K562 (cell line): ENCODE measurements at regions not wholly inside any gene's neighbourhood (a gene's known extent, or its start where the extent isn't known, plus 50 kb on each side); places are given as distances from the start of the nearest gene placed in this dataset.

Experiments used
- ATF2 ChIP-seq: sonication (generic); formaldehyde crosslinking; IDR thresholded peaks from 2 replicates; pipeline ENCODE4 v1.8.1; 2022; ENCODE audit warnings: missing genetic modification reagents
- BRCA1 ChIP-seq, 2 experiments: fragments of 450-650 bp in 1 of 2; sonication (generic) in 1 of 2; formaldehyde crosslinking in 1 of 2; IDR thresholded peaks; 2 replicates each; pipeline versions ENCODE4 v1.5.0 to v1.6.1; 2017 to 2020; ENCODE audit warnings: mild to moderate bottlenecking in 1 of 2, missing genetic modification reagents in 1 of 2
- GTF2B ChIP-seq: IDR thresholded peaks from 2 replicates; pipeline ENCODE4 v1.6.1; 2011; ENCODE audit not compliant: insufficient read length; ENCODE audit errors: extremely low read depth
- GTF3C2 ChIP-seq: IDR thresholded peaks from 3 replicates; pipeline ENCODE4 v1.6.1; 2011; ENCODE audit warnings: borderline replicate concordance, mild to moderate bottlenecking, moderate library complexity; ENCODE audit not compliant: insufficient read length; ENCODE audit errors: extremely low read depth
- KDM4B ChIP-seq, 2 experiments: fragments of 450-650 bp in 1 of 2; sonication (generic) in 1 of 2; IDR thresholded peaks; 2 replicates each; pipeline ENCODE4 v1.6.1; 2016 to 2017; ENCODE audit warnings: borderline replicate concordance in 2 of 2, antibody characterized with exemption in 1 of 2, low read depth in 1 of 2, mild to moderate bottlenecking in 1 of 2
- L3MBTL2 ChIP-seq: fragments of 450-650 bp; IDR thresholded peaks from 2 replicates; pipeline ENCODE4 v1.6.1; 2016; ENCODE audit warnings: mild to moderate bottlenecking, moderate library complexity
- NR1H2 ChIP-seq: sonication (generic); formaldehyde crosslinking; IDR thresholded peaks from 2 replicates; pipeline ENCODE4 v1.4.0; 2020; ENCODE audit warnings: mild to moderate bottlenecking, missing genetic modification reagents
- NR2F6 ChIP-seq: fragments of 450-650 bp; formaldehyde crosslinking; IDR thresholded peaks from 2 replicates; pipeline ENCODE4 v1.4.0; 2020; ENCODE audit warnings: mild to moderate bottlenecking
- PHF20 ChIP-seq: fragments of 450-650 bp; IDR thresholded peaks from 2 replicates; pipeline ENCODE4 v1.6.1; 2018; ENCODE audit not compliant: partially characterized antibody
- RAD51 ChIP-seq: fragments of 450-650 bp; IDR thresholded peaks from 2 replicates; pipeline ENCODE4 v1.7.1; 2016; ENCODE audit warnings: low read depth, mild to moderate bottlenecking, borderline replicate concordance
- RBM17 ChIP-seq: fragments of 200-400 bp; formaldehyde crosslinking; IDR thresholded peaks from 2 replicates; pipeline ENCODE4 v1.6.1; 2017; ENCODE audit warnings: low read depth, mild to moderate bottlenecking, low read length, borderline replicate concordance
- RBM22 ChIP-seq: fragments of 200-400 bp; formaldehyde crosslinking; IDR thresholded peaks from 2 replicates; pipeline ENCODE4 v1.6.1; 2018; ENCODE audit warnings: low read length, low read depth; ENCODE audit not compliant: poor library complexity, severe bottlenecking
- SMARCE1 ChIP-seq: fragments of 450-650 bp; IDR thresholded peaks from 2 replicates; pipeline ENCODE4 v1.7.1; 2016; ENCODE audit warnings: mild to moderate bottlenecking
- SRF ChIP-seq, 2 experiments: fragments of 250-450, 450-650 bp in 1 of 2; sonication (Bioruptor Pico) in 1 of 2; sonication (generic) in 1 of 2; formaldehyde crosslinking; IDR thresholded peaks; 2 replicates each; pipeline versions ENCODE4 v1.5.0 to v1.5.1; 2020 to 2022; ENCODE audit warnings: mild to moderate bottlenecking in 1 of 2, missing genetic modification reagents in 1 of 2
- SRSF3 ChIP-seq: fragments of 200-400 bp; formaldehyde crosslinking; IDR thresholded peaks from 2 replicates; pipeline ENCODE4 v1.6.1; 2016; ENCODE audit warnings: mild to moderate bottlenecking, low read length, moderate library complexity; ENCODE audit not compliant: insufficient read depth
- TAF7 ChIP-seq: fragments of 450-650 bp; IDR thresholded peaks from 2 replicates; pipeline ENCODE4 v1.6.1; 2016; ENCODE audit warnings: missing genetic modification characterization, missing compliant biosample characterization
- ZC3H11A ChIP-seq: IDR thresholded peaks from 2 replicates; pipeline ENCODE4 v1.6.1; 2012; ENCODE audit warnings: low read depth, low read length, improper control_type of control experiment
- ZC3H8 ChIP-seq: fragments of 450-650 bp; IDR thresholded peaks from 2 replicates; pipeline ENCODE4 v1.6.1; 2017
- ZKSCAN3 ChIP-seq: fragments of 250-450 bp; sonication (Bioruptor Pico); IDR thresholded peaks from 2 replicates; pipeline ENCODE4 v1.4.0; 2020
- ZNF124 ChIP-seq: sonication (generic); formaldehyde crosslinking; IDR thresholded peaks from 2 replicates; pipeline ENCODE4 v1.8.1; 2022; ENCODE audit warnings: missing genetic modification reagents
- ZNF395 ChIP-seq: fragments of 200-800 bp; sonication (Bioruptor generic); IDR thresholded peaks from 2 replicates; pipeline ENCODE4 v1.6.1; 2017; ENCODE audit warnings: missing genetic modification characterization, missing compliant biosample characterization

GRCh38 chr16:85383836-85384832 lies 229.0 kb upstream of the GSE1 start (continued):
- TF ChIP-seq BRCA1 (IDR thresholded peaks at IDR 0.05) (no peak), BRCA1 (CRISPR knock-in tag; IDR thresholded peaks at IDR 0.05) (no peak), NR2F6 (CRISPR knock-in tag) (no peak), SRSF3 (no peak), ZNF395 (CRISPR knock-in tag) (no peak), KDM4B (IDR thresholded peaks at IDR 0.05; ENCODE audit: borderline replicate concordance in 2 of 2, low read depth in 1 of 2) (0 out of 4 replicates have a peak, but pooled peaks of 1 of the 2 experiments have one; percentile 16), RBM22 (no peak), ZC3H8 (no peak), NR1H2 (CRISPR knock-in tag) (no peak), GTF3C2 (no peak), SMARCE1 (no peak), ATF2 (CRISPR knock-in tag) (no peak), RBM17 (no peak), L3MBTL2 (peak; percentile 23; the same call in 1 of the 2 replicates), ZKSCAN3 (CRISPR knock-in tag) (no peak), RAD51 (no peak), SRF (CRISPR knock-in tag; IDR thresholded peaks at IDR 0.05) (no peak), TAF7 (tag) (no peak), PHF20 (no peak), ZNF124 (CRISPR knock-in tag) (no peak), ZC3H11A (no peak), GTF2B (no peak)
